A673 (cell line): ENCODE measurements at regions not wholly inside any gene's neighbourhood (a gene's known extent, or its start where the extent isn't known, plus 50 kb on each side); places are given as distances from the start of the nearest gene placed in this dataset.

Experiments
- EZH2 ChIP-seq: fragments of 200-600 bp; sonication (generic); IDR thresholded peaks from 2 replicates; pipeline ENCODE4 v1.6.1; 2017; ENCODE audit warnings: borderline replicate concordance, low read depth, mild to moderate bottlenecking, mixed read lengths, antibody characterized with exemption, low read length; ENCODE audit not compliant: poor library complexity, severe bottlenecking
- TF ChIP-seq, protein P1 (sequence below): fragments of 300-800, 200-600 bp; sonication (generic); conservative IDR thresholded peaks from 2 replicates; pipeline ENCODE4 v1.5.1; 2017; ENCODE audit warnings: low read depth, mild to moderate bottlenecking, antibody characterized with exemption, low read length, moderate library complexity, mixed read lengths

DNA sequence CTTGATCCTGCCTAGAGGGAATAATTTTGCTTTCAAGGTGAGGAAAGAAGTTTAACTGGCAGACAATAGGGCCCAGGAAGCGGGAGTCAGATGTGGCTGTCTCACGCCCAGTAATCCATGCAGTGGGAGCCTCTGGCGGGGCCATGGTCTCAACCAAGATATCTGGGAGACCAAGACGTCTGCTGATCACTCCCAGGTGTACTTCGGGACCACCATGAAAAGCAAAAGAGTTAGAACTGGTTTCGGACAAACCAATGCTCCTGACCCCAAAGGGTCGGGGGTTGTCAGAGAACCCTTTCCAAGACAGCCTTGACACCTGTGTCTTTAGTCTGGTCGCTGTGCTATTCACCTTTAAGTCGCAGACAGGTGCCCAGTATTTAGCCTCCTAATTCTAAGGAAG lies 256.9 kb upstream of the MBL2 start:
- TF ChIP-seq, protein P1, sequence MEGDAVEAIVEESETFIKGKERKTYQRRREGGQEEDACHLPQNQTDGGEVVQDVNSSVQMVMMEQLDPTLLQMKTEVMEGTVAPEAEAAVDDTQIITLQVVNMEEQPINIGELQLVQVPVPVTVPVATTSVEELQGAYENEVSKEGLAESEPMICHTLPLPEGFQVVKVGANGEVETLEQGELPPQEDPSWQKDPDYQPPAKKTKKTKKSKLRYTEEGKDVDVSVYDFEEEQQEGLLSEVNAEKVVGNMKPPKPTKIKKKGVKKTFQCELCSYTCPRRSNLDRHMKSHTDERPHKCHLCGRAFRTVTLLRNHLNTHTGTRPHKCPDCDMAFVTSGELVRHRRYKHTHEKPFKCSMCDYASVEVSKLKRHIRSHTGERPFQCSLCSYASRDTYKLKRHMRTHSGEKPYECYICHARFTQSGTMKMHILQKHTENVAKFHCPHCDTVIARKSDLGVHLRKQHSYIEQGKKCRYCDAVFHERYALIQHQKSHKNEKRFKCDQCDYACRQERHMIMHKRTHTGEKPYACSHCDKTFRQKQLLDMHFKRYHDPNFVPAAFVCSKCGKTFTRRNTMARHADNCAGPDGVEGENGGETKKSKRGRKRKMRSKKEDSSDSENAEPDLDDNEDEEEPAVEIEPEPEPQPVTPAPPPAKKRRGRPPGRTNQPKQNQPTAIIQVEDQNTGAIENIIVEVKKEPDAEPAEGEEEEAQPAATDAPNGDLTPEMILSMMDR = no peak
- TF ChIP-seq EZH2 = no peak
